ENCODE measurements at regions not wholly inside any gene's neighbourhood (a gene's known extent, or its start where the extent isn't known, plus 50 kb on each side); places are given as distances from the start of the nearest gene placed in this dataset.

DNA sequence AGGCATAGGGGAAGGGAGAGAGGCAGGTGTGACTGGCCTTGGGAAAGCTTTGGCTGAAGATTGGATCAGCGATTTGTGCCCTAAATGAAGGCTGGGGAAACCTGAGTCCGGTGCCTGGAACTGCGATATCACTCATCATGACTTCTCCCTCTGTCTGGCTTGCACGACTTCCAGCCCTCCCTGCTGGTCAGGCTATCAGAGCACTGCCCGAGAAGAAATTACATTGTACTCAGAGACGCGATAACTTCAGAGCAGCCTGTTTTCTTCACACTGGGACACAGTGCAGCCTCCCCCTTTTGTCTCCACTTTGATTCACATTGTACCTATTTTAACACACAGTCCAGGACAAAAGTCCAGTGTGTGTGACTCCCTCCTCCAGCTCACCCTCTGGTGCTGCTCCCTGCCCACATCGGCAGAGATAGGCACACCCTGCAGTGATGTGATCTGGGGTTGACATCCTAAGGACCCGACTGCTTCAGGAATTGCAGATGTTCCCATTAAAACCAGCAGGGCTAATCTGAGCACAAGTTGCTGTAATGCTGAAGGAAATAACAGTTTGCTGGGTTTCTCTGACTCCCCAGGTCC, 62.1 kb upstream of the CADM1 start:
- no peak overlapping the region for H3K4me3 ChIP-seq (ENCODE audit: low read depth, low read length)
- no peak for DNase-seq (ENCODE audit: low read depth)
- TF ChIP-seq, protein P1, sequence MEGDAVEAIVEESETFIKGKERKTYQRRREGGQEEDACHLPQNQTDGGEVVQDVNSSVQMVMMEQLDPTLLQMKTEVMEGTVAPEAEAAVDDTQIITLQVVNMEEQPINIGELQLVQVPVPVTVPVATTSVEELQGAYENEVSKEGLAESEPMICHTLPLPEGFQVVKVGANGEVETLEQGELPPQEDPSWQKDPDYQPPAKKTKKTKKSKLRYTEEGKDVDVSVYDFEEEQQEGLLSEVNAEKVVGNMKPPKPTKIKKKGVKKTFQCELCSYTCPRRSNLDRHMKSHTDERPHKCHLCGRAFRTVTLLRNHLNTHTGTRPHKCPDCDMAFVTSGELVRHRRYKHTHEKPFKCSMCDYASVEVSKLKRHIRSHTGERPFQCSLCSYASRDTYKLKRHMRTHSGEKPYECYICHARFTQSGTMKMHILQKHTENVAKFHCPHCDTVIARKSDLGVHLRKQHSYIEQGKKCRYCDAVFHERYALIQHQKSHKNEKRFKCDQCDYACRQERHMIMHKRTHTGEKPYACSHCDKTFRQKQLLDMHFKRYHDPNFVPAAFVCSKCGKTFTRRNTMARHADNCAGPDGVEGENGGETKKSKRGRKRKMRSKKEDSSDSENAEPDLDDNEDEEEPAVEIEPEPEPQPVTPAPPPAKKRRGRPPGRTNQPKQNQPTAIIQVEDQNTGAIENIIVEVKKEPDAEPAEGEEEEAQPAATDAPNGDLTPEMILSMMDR (IDR thresholded peaks at IDR 0.05; ENCODE audit: insufficient read depth, low read depth, low read length): no peak

DNA sequence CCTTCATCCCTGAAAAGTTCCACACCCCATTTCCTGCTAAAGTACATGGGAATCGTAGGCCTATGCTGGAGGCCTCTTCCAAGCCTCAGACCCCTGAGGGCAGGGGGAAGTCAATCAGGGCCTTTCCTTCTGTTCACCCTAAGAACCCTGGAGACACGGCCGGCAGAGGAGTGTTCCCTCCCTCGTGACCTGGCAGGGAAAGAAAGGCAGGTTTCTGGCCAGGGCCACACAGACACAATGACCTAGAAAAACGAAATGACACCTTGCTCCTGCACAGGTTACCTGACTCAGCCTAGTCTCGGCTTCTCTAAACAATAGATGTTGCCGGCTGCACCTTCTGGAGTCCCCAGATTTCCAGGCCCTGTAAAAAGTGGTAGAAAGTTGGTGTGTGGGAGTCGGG, 60.6 kb upstream of the CADM1 start:
- H3K4me3 ChIP-seq (ENCODE audit: low read depth, low read length): no peak overlapping the region
- TF ChIP-seq, protein P1 (IDR thresholded peaks at IDR 0.05; ENCODE audit: insufficient read depth, low read depth, low read length): no peak
- no peak for DNase-seq (ENCODE audit: low read depth)

DNA sequence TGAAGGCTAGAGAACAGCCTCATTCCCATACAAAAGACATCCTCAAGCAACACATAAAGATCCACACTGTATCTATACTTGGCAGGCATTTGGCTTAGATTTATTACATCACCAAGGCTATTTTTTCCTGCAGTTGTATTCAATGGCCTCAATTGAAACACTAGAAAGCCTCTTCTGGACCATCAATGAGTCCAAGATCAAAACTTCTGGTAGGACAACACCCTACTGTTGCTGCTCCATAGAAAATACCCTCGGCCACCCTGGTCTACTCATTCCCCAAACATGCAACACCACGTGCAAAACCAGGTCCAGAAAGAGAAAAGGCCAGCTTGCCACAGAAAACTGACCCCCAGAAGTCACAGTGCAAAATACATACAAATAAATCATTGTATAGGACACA, 56.9 kb upstream of the CADM1 start:
- H3K4me3 ChIP-seq (ENCODE audit: low read depth, low read length): no peak overlapping the region
- no peak for DNase-seq (ENCODE audit: low read depth)
- TF ChIP-seq, protein P1 (IDR thresholded peaks at IDR 0.05; ENCODE audit: insufficient read depth, low read depth, low read length): no peak

DNA sequence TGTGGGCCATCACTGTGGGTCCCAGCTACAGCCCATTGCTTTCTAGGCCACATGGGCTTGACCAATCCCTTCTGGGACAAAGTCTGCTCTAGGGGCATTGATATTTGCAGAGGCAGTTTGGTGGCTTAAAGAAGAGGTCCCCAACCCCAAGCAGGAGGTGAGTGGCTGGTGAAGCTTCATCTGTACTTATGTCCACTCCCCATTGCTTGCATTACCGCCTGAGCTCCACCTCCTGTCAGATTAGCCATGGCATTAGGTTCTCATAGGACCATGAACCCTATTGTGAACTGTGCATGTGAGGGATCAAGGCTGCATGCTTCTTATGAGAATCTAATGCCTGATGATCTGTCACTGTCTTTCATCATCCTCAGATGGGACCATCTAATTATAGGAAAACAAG, 54.4 kb upstream of the CADM1 start:
- TF ChIP-seq, protein P1 (IDR thresholded peaks at IDR 0.05; ENCODE audit: insufficient read depth, low read depth, low read length): no peak
- no peak overlapping the region for H3K4me3 ChIP-seq (ENCODE audit: low read depth, low read length)
- no peak for DNase-seq (ENCODE audit: low read depth)

DNA sequence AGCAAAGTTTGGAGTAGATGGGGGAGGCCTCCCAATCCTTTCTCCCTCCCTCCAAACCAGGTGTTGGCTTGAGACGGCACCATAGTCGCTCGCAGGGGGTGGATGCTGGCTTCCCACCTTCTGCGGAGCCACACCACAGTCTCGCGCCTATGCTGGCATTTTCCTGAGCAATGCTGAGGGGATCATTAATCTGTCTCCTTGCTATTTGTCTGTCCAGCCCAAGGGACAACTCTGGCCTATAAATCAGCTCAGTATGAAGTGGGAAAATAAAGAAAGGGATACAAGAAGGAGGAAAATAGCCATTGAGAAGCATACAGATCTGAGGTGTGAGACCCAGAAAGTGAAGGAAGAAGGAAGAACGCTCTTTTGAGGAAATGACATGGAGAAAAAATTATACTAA, 53.5 kb upstream of the CADM1 start:
- TF ChIP-seq, protein P1 (IDR thresholded peaks at IDR 0.05; ENCODE audit: insufficient read depth, low read depth, low read length): no peak
- no peak overlapping the region for H3K4me3 ChIP-seq (ENCODE audit: low read depth, low read length)
- DNase-seq (ENCODE audit: low read depth): no peak

DNA sequence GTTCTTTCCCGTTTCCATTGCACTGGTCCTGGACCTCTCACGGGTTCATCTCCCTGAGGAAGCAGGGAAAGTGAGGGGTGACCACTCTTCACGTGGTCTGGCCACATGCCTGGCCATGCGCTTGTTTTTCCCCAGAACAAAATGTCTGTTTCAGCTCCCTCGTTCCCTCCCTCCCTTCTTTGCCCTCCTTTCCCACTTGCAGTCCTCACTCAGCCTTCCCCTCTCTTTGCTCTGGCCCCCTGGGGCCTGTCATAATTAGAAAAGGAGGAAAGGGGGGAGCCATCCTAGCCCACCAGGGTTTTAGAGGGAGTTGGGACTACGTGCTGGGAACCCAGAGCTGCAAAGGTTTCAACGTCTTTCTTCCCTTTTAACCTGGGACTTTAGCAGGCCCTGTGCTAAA, 52.8 kb upstream of the CADM1 start:
- DNase-seq (ENCODE audit: low read depth): no peak
- no peak overlapping the region for H3K4me3 ChIP-seq (ENCODE audit: low read depth, low read length)
- TF ChIP-seq, protein P1 (IDR thresholded peaks at IDR 0.05; ENCODE audit: insufficient read depth, low read depth, low read length): no peak
